ENCODE measurements at regions not wholly inside any gene's neighbourhood (a gene's known extent, or its start where the extent isn't known, plus 50 kb on each side); places are given as distances from the start of the nearest gene placed in this dataset.

GRCh38 chr4:100762738-100763137 lies 244.9 kb upstream of the EMCN start:
- TF ChIP-seq EP300 (IDR thresholded peaks at IDR 0.05), result no peak
- TF ChIP-seq CTCF (IDR thresholded peaks at IDR 0.05), result no peak
- TF ChIP-seq POLR2A (IDR thresholded peaks at IDR 0.05; ENCODE audit: low read depth), result no peak

All from esophagus muscularis mucosa (tissue), 4 donors.